H1 (cell line): ENCODE measurements at regions not wholly inside any gene's neighbourhood (a gene's known extent, or its start where the extent isn't known, plus 50 kb on each side); places are given as distances from the start of the nearest gene placed in this dataset.
"Not testable (repeated sequence)": the region's sequence is repeated elsewhere in the genome, so short reads cannot be mapped to it uniquely, and the experiment has no call there.

ENCODE experiments used
- CTCF ChIA-PET: fragments of 300-600 bp; sonication (Branson Sonifier 250); formaldehyde crosslinking; loops from one replicate; lab custom pipeline; 2021; ENCODE audit not compliant: partially characterized antibody; lab: Charles Lee
- POLR2A ChIA-PET: fragments of 300-600 bp; sonication (Branson Sonifier 250); formaldehyde crosslinking; loops from one replicate; lab custom pipeline; 2021; ENCODE audit warnings: inconsistent platforms; ENCODE audit not compliant: partially characterized antibody; lab: Charles Lee
- DNase-seq, 2 experiments: peaks; one replicate each; pipeline versions ENCODE4 v3.0.0 to v3.0.0-alpha.2; 2010 to 2022; ENCODE audit warnings: low spot score in 2 of 2, low read depth in 1 of 2, mixed read lengths in 1 of 2
- FAIRE-seq: peaks from 2 replicates; lab custom pipeline; 2011; peaks lifted over from hg19 to GRCh38; lab: Jason Lieb, UNC
- H2AFZ ChIP-seq: 2 replicates; pipeline ENCODE4 v1.8.1; 2012; ENCODE audit warnings: low read length, inconsistent platforms
- H2AK5ac ChIP-seq: 2 replicates; pipeline ENCODE4 v1.6.1; 2013; ENCODE audit warnings: low read depth, low read length
- H2BK120ac ChIP-seq: replicated peaks from 2 replicates; pipeline ENCODE3; 2013; ENCODE audit warnings: low read depth, low read length, inconsistent platforms
- H2BK12ac ChIP-seq: 2 replicates; pipeline ENCODE4 v1.6.1; 2013; ENCODE audit warnings: low read depth, low read length
- H2BK15ac ChIP-seq: 2 replicates; pipeline ENCODE4 v1.6.1; 2013; ENCODE audit warnings: low read length
- H2BK20ac ChIP-seq: 2 replicates; pipeline ENCODE4 v1.6.1; 2013; ENCODE audit warnings: low read length
- H2BK5ac ChIP-seq: 2 replicates; pipeline ENCODE4 v1.6.1; 2013; ENCODE audit warnings: low read depth, low read length
- H3K14ac ChIP-seq: 2 replicates; pipeline ENCODE4 v1.6.1; 2013; ENCODE audit warnings: inconsistent platforms; ENCODE audit not compliant: insufficient read length
- H3K18ac ChIP-seq: 2 replicates; pipeline ENCODE4 v1.6.1; 2013; ENCODE audit warnings: low read length; ENCODE audit errors: extremely low read depth
- H3K23ac ChIP-seq: 2 replicates; pipeline ENCODE4 v1.6.1; 2013; ENCODE audit warnings: inconsistent platforms; ENCODE audit not compliant: insufficient read length
- H3K23me2 ChIP-seq: 2 replicates; pipeline ENCODE4 v1.6.1; 2013; ENCODE audit warnings: low read depth, low read length
- H3K27ac ChIP-seq: 2 replicates; pipeline ENCODE4 v1.6.1; 2011; ENCODE audit warnings: low read depth, low read length, inconsistent platforms
- H3K27me3 ChIP-seq, 4 experiments: replicated peaks in 1 of 4; 1 replicate in 1 of 4; 2 replicates in 3 of 4; pipeline versions ENCODE4 v1.6.1 to v1.8.1; 2011 to 2013; ENCODE audit warnings: low read length in 3 of 4, mild to moderate bottlenecking in 3 of 4, inconsistent platforms in 2 of 4, mixed read lengths in 2 of 4, moderate library complexity in 1 of 4; ENCODE audit not compliant: control insufficient read depth in 3 of 4, insufficient read depth in 3 of 4; ENCODE audit errors: extremely low read depth in 1 of 4
- H3K36me3 ChIP-seq, 4 experiments: 2 replicates each; pipeline versions ENCODE4 v1.6.1 to v1.8.1; 2011 to 2013; ENCODE audit warnings: mild to moderate bottlenecking in 4 of 4, low read length in 3 of 4, moderate library complexity in 2 of 4, control low read depth in 1 of 4, inconsistent platforms in 1 of 4; ENCODE audit not compliant: insufficient read depth in 4 of 4, control insufficient read depth in 2 of 4
- H3K4ac ChIP-seq: replicated peaks from 2 replicates; pipeline ENCODE3; 2013; ENCODE audit warnings: low read length, low read depth, mixed read lengths, inconsistent platforms; ENCODE audit not compliant: insufficient read length
- H3K4me1 ChIP-seq, 4 experiments: replicated peaks in 1 of 4; 1 replicate in 1 of 4; 2 replicates in 3 of 4; pipeline versions ENCODE4 v1.6.1 to v1.8.1; 2011 to 2013; ENCODE audit warnings: low read length in 3 of 4, inconsistent platforms in 2 of 4, mixed read lengths in 1 of 4; ENCODE audit not compliant: insufficient read depth in 4 of 4, control insufficient read depth in 3 of 4
- H3K4me2 ChIP-seq, 2 experiments: 2 replicates each; pipeline versions ENCODE4 v1.6.1 to v1.8.1; 2011 to 2013; ENCODE audit warnings: low read depth in 2 of 2, low read length in 2 of 2, control low read depth in 1 of 2, inconsistent platforms in 1 of 2, mild to moderate bottlenecking in 1 of 2; ENCODE audit not compliant: insufficient read depth in 1 of 2
- H3K4me3 ChIP-seq, 4 experiments: fragments of 200-600, 300-600 bp in 1 of 4; sonication (generic), shearing (Covaris generic), sonication (Bioruptor Twin) in 1 of 4; 2 replicates each; pipeline versions ENCODE4 v1.5.1 to v1.8.1; 2011 to 2016; ENCODE audit warnings: low read length in 4 of 4, low read depth in 3 of 4, control low read depth in 2 of 4, inconsistent platforms in 2 of 4, mild to moderate bottlenecking in 2 of 4, mixed read lengths in 1 of 4, moderate library complexity in 1 of 4; ENCODE audit not compliant: insufficient read depth in 2 of 4; ENCODE audit errors: extremely low read depth in 1 of 4
- H3K56ac ChIP-seq: replicated peaks from 2 replicates; pipeline ENCODE3; 2013; ENCODE audit warnings: low read depth, mild to moderate bottlenecking, mixed read lengths, low read length, inconsistent platforms; ENCODE audit not compliant: insufficient read length
- H3K79me1 ChIP-seq: 2 replicates; pipeline ENCODE4 v1.6.1; 2013; ENCODE audit warnings: low read depth, low read length, control low read depth
- H3K79me2 ChIP-seq, 2 experiments: 2 replicates each; pipeline versions ENCODE4 v1.6.1 to v1.8.1; 2012 to 2013; ENCODE audit warnings: low read length in 2 of 2, mild to moderate bottlenecking in 2 of 2, inconsistent platforms in 1 of 2; ENCODE audit not compliant: insufficient read depth in 2 of 2, control insufficient read depth in 1 of 2
- H3K9ac ChIP-seq, 4 experiments: replicated peaks in 1 of 4; 1 replicate in 1 of 4; 2 replicates in 3 of 4; pipeline versions ENCODE4 v1.6.1 to v1.8.1; 2011 to 2013; ENCODE audit warnings: low read depth in 3 of 4, low read length in 3 of 4, control low read depth in 2 of 4, mild to moderate bottlenecking in 2 of 4, moderate library complexity in 2 of 4, inconsistent platforms in 1 of 4; ENCODE audit errors: extremely low read depth in 1 of 4
- H3K9me3 ChIP-seq, 2 experiments: 2 replicates each; pipeline versions ENCODE4 v1.6.1 to v1.8.1; 2012 to 2013; ENCODE audit warnings: mild to moderate bottlenecking in 2 of 2, moderate library complexity in 2 of 2, control low read depth in 1 of 2, inconsistent platforms in 1 of 2, low read depth in 1 of 2, low read length in 1 of 2, mixed read lengths in 1 of 2; ENCODE audit not compliant: insufficient read depth in 2 of 2
- H4K20me1 ChIP-seq, 2 experiments: replicated peaks in 1 of 2; 2 replicates each; pipeline versions ENCODE3 to v1.8.1; 2011 to 2013; ENCODE audit warnings: inconsistent platforms in 2 of 2, low read length in 2 of 2, mild to moderate bottlenecking in 1 of 2; ENCODE audit not compliant: insufficient read depth in 2 of 2, control insufficient read depth in 1 of 2
- H4K5ac ChIP-seq: 2 replicates; pipeline ENCODE4 v1.6.1; 2013; ENCODE audit warnings: low read length, low read depth, mixed read lengths, inconsistent platforms; ENCODE audit not compliant: insufficient read length
- H4K8ac ChIP-seq: 2 replicates; pipeline ENCODE4 v1.8.0; 2013; ENCODE audit warnings: mild to moderate bottlenecking, moderate library complexity, low read length, inconsistent platforms; ENCODE audit not compliant: insufficient read depth; ENCODE audit errors: extremely low read depth
- H4K91ac ChIP-seq: replicated peaks from 2 replicates; pipeline ENCODE3; 2013; ENCODE audit warnings: low read length, mixed read lengths, inconsistent platforms; ENCODE audit not compliant: insufficient read length
- WGBS, 2 experiments: shearing (Covaris generic) in 1 of 2; methylation state at CpG; one replicate each; pipeline versions ENCODE4 v1.1.6 to v1.1.7; 2013 to 2015; ENCODE audit warnings: low lambda C conversion rate in 2 of 2, mixed read lengths in 2 of 2, inconsistent platforms in 1 of 2, low coverage in 1 of 2, missing lambda C conversion rate in 1 of 2; ENCODE audit not compliant: insufficient replicate concordance in 2 of 2, insufficient coverage in 1 of 2, insufficient read length in 1 of 2; ENCODE audit errors: extremely low coverage in 1 of 2, missing lambda C conversion rate in 1 of 2; 5-methylcytosine and 5-hydroxymethylcytosine counted together

GRCh38 chr2:180765316-180765715 lies 215.1 kb upstream of the UBE2E3 start:
- H3K14ac ChIP-seq, H3K79me1 ChIP-seq, H3K4me2 ChIP-seq, H2BK20ac ChIP-seq, POLR2A ChIA-PET, H4K20me1 ChIP-seq, H3K27me3 ChIP-seq, H4K8ac ChIP-seq, H4K5ac ChIP-seq, H3K9ac ChIP-seq, H2BK5ac ChIP-seq, H4K91ac ChIP-seq, H3K4me1 ChIP-seq, H2AK5ac ChIP-seq, FAIRE-seq, H2BK15ac ChIP-seq, H3K56ac ChIP-seq, H3K36me3 ChIP-seq, H3K23ac ChIP-seq, H2BK120ac ChIP-seq, H3K4me3 ChIP-seq, H3K9me3 ChIP-seq, H3K18ac ChIP-seq, H2AFZ ChIP-seq, H3K79me2 ChIP-seq, H3K23me2 ChIP-seq, H3K4ac ChIP-seq, H3K27ac ChIP-seq, DNase-seq, H2BK12ac ChIP-seq: not testable (repeated sequence)
- WGBS, 2 experiments: 85% methylated on average over 6 of the region's 6 CpGs; no CpG with 5 or more reads in 1 of the 2 experiments
- CTCF ChIA-PET: interaction anchor here (1.1 kb wide), 1 partner anchor 14 kb away, joined by 3 read pairs; no protein-coding TSS in a partner anchor
